IMR-90 (cell line): ENCODE measurements at regions not wholly inside any gene's neighbourhood (a gene's known extent, or its start where the extent isn't known, plus 50 kb on each side); places are given as distances from the start of the nearest gene placed in this dataset.

Experiments
- BHLHE40 ChIP-seq: fragments of 150-350 bp; IDR thresholded peaks from 2 replicates; pipeline ENCODE4 v1.6.1; 2016; ENCODE audit warnings: mild to moderate bottlenecking, low read depth, low read length
- CEBPB ChIP-seq: IDR thresholded peaks from 2 replicates; pipeline ENCODE4 v1.6.1; 2012; ENCODE audit warnings: low read depth, low read length, improper control_type of control experiment
- CHD1 ChIP-seq: IDR thresholded peaks from 2 replicates; pipeline ENCODE4 v1.6.1; 2012; ENCODE audit warnings: low read depth, low read length, improper control_type of control experiment
- FOS ChIP-seq: fragments of 150-350 bp; IDR thresholded peaks from 2 replicates; pipeline ENCODE4 v1.6.1; 2016; ENCODE audit warnings: low read depth, low read length
- MAFK ChIP-seq: IDR thresholded peaks from 2 replicates; pipeline ENCODE4 v1.6.1; 2012; ENCODE audit warnings: low read depth, low read length, improper control_type of control experiment
- MAZ ChIP-seq: IDR thresholded peaks from 2 replicates; pipeline ENCODE4 v1.6.1; 2012; ENCODE audit warnings: low read depth, mild to moderate bottlenecking, low read length, improper control_type of control experiment, moderate library complexity, borderline replicate concordance
- MXI1 ChIP-seq: IDR thresholded peaks from 2 replicates; pipeline ENCODE4 v1.6.1; 2012; ENCODE audit warnings: low read depth, mild to moderate bottlenecking, low read length, moderate library complexity, borderline replicate concordance
- POLR2A ChIP-seq: IDR thresholded peaks from 2 replicates; pipeline ENCODE4 v1.6.1; 2012; ENCODE audit warnings: mild to moderate bottlenecking, low read depth, low read length
- RAD21 ChIP-seq: IDR thresholded peaks from 2 replicates; pipeline ENCODE4 v1.6.1; 2012; ENCODE audit warnings: low read length, improper control_type of control experiment
- RFX5 ChIP-seq: IDR thresholded peaks from 2 replicates; pipeline ENCODE4 v1.8.0; 2012; ENCODE audit warnings: low read depth, mild to moderate bottlenecking, low read length, moderate library complexity
- SMC3 ChIP-seq: fragments of 150-350 bp; IDR thresholded peaks from 2 replicates; pipeline ENCODE4 v1.6.1; 2016; ENCODE audit warnings: low read depth, mild to moderate bottlenecking, antibody characterized with exemption, low read length, moderate library complexity
- TF ChIP-seq, protein P1 (sequence below): conservative IDR thresholded peaks from 2 replicates; pipeline ENCODE4 v1.5.1; 2012; ENCODE audit warnings: mild to moderate bottlenecking, low read depth, low read length, improper control_type of control experiment
- TF ChIP-seq, protein P2 (sequence below): fragments of 150-350 bp; IDR thresholded peaks from 2 replicates; pipeline ENCODE4 v1.6.1; 2016; ENCODE audit warnings: low read depth, mild to moderate bottlenecking, low read length, moderate library complexity, borderline replicate concordance
- TF ChIP-seq, protein P3 (sequence below): fragments of 150-350 bp; IDR thresholded peaks from 2 replicates; pipeline ENCODE4 v1.6.1; 2017; ENCODE audit warnings: mild to moderate bottlenecking, antibody characterized with exemption, low read length, low read depth

- TF ChIP-seq RAD21 (no peak), CEBPB (no peak), POLR2A (no peak), MAFK (no peak), MXI1 (no peak), SMC3 (no peak), BHLHE40 (no peak), MAZ (no peak), CHD1 (no peak), RFX5 (no peak), FOS (no peak)
- TF ChIP-seq, protein P1, sequence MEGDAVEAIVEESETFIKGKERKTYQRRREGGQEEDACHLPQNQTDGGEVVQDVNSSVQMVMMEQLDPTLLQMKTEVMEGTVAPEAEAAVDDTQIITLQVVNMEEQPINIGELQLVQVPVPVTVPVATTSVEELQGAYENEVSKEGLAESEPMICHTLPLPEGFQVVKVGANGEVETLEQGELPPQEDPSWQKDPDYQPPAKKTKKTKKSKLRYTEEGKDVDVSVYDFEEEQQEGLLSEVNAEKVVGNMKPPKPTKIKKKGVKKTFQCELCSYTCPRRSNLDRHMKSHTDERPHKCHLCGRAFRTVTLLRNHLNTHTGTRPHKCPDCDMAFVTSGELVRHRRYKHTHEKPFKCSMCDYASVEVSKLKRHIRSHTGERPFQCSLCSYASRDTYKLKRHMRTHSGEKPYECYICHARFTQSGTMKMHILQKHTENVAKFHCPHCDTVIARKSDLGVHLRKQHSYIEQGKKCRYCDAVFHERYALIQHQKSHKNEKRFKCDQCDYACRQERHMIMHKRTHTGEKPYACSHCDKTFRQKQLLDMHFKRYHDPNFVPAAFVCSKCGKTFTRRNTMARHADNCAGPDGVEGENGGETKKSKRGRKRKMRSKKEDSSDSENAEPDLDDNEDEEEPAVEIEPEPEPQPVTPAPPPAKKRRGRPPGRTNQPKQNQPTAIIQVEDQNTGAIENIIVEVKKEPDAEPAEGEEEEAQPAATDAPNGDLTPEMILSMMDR: no peak
- TF ChIP-seq, protein P2, sequence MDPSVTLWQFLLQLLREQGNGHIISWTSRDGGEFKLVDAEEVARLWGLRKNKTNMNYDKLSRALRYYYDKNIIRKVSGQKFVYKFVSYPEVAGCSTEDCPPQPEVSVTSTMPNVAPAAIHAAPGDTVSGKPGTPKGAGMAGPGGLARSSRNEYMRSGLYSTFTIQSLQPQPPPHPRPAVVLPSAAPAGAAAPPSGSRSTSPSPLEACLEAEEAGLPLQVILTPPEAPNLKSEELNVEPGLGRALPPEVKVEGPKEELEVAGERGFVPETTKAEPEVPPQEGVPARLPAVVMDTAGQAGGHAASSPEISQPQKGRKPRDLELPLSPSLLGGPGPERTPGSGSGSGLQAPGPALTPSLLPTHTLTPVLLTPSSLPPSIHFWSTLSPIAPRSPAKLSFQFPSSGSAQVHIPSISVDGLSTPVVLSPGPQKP: no peak
- TF ChIP-seq, protein P3, sequence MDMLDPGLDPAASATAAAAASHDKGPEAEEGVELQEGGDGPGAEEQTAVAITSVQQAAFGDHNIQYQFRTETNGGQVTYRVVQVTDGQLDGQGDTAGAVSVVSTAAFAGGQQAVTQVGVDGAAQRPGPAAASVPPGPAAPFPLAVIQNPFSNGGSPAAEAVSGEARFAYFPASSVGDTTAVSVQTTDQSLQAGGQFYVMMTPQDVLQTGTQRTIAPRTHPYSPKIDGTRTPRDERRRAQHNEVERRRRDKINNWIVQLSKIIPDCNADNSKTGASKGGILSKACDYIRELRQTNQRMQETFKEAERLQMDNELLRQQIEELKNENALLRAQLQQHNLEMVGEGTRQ: no peak
These were observed 533.7 kb upstream of the DAB1 start for GRCh38 chr1:57957576-57957975.
